ENCODE measurements at regions not wholly inside any gene's neighbourhood (a gene's known extent, or its start where the extent isn't known, plus 50 kb on each side); places are given as distances from the start of the nearest gene placed in this dataset.

- TF ChIP-seq, protein P1, sequence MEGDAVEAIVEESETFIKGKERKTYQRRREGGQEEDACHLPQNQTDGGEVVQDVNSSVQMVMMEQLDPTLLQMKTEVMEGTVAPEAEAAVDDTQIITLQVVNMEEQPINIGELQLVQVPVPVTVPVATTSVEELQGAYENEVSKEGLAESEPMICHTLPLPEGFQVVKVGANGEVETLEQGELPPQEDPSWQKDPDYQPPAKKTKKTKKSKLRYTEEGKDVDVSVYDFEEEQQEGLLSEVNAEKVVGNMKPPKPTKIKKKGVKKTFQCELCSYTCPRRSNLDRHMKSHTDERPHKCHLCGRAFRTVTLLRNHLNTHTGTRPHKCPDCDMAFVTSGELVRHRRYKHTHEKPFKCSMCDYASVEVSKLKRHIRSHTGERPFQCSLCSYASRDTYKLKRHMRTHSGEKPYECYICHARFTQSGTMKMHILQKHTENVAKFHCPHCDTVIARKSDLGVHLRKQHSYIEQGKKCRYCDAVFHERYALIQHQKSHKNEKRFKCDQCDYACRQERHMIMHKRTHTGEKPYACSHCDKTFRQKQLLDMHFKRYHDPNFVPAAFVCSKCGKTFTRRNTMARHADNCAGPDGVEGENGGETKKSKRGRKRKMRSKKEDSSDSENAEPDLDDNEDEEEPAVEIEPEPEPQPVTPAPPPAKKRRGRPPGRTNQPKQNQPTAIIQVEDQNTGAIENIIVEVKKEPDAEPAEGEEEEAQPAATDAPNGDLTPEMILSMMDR (IDR thresholded peaks at IDR 0.05): no peak
- Histone ChIP-seq H3K9me3 (ENCODE audit: control insufficient read depth, insufficient read depth, low read length) (no peaks in the 10 kb centered on the region), H3K27ac (ENCODE audit: low read length) (no peak overlapping the region), H3K27me3 (ENCODE audit: control insufficient read depth, insufficient read depth, low read length) (no peaks in the 10 kb centered on the region), H3K36me3 (ENCODE audit: control insufficient read depth, insufficient read depth, low read length) (no peaks in the 10 kb centered on the region), H3K4me1 (ENCODE audit: control insufficient read depth, insufficient read depth, low read length) (no peaks in the 10 kb centered on the region), H3K4me3 (ENCODE audit: low read length) (no peak overlapping the region)
- peaks cover 19% of the 10 kb centered on the region for H3K36me3 Mint-ChIP-seq
- 87% methylated on average over 27 of the region's 27 CpGs for WGBS (ENCODE audit: insufficient coverage)
- peaks cover 0 to 6% of the 10 kb centered on the region in 2 donors for H3K4me1 Mint-ChIP-seq
- ATAC-seq (no peak), DNase-seq (no peak)
- no peak overlapping the region for H3K27ac Mint-ChIP-seq
- intact Hi-C loops (cut with micrococcal nuclease): no loop called here
- H3K4me3 Mint-ChIP-seq: no peak overlapping the region
- peaks cover 4 to 10% of the 10 kb centered on the region in 2 donors for H3K9me3 Mint-ChIP-seq
- no peaks in the 10 kb centered on the region for H3K27me3 Mint-ChIP-seq (ENCODE audit: low read depth in 2 of 2)
Observed at GRCh38 chr6:170125456-170126300, 165.2 kb downstream of the DLL1 start.

GRCh38 chr6:170124836-170125235 lies 166.0 kb downstream of the DLL1 start:
- H3K36me3 ChIP-seq (ENCODE audit: control insufficient read depth, insufficient read depth, low read length): no peaks in the 10 kb centered on the region
- H3K27ac Mint-ChIP-seq: no peak overlapping the region
- H3K9me3 ChIP-seq (ENCODE audit: control insufficient read depth, insufficient read depth, low read length): no peaks in the 10 kb centered on the region
- intact Hi-C loops (cut with micrococcal nuclease): no loop called here
- H3K4me1 Mint-ChIP-seq: peaks cover 0 to 6% of the 10 kb centered on the region in 2 donors
- H3K27me3 Mint-ChIP-seq (ENCODE audit: low read depth in 2 of 2): no peaks in the 10 kb centered on the region
- DNase-seq (no peak), ATAC-seq (no peak)
- peaks cover 8 to 14% of the 10 kb centered on the region in 2 donors for H3K9me3 Mint-ChIP-seq
- no peak overlapping the region for H3K4me3 ChIP-seq (ENCODE audit: low read length)
- no peak overlapping the region for H3K4me3 Mint-ChIP-seq
- WGBS (ENCODE audit: insufficient coverage): 73% methylated on average over 4 of the region's 5 CpGs
- H3K4me1 ChIP-seq (ENCODE audit: control insufficient read depth, insufficient read depth, low read length): no peaks in the 10 kb centered on the region
- peaks cover 27% of the 10 kb centered on the region for H3K36me3 Mint-ChIP-seq
- TF ChIP-seq, protein P1 (IDR thresholded peaks at IDR 0.05): no peak
- H3K27me3 ChIP-seq (ENCODE audit: control insufficient read depth, insufficient read depth, low read length): no peaks in the 10 kb centered on the region
- no peak overlapping the region for H3K27ac ChIP-seq (ENCODE audit: low read length)

DNA sequence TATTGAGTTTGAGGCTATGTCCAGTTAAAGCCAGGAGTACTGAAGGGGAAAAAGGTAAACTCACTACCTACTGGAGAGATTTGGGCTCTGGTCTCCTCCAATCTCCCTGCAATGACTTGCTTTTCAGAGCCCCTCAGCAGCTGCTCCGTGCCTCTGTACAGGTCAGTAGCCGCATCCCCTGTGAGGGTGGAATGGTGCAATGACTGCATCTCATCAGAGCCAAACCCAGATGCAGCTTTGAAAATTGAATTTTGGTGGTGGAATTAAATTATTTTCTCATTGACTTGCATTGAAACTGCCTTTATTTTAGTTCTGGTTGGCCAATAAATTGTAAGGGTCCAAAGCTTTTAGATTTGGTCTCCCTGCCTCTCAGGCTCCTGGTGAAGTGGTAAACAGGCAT lies 166.7 kb downstream of the DLL1 start:
- ATAC-seq (no peak), DNase-seq (no peak)
- Mint-ChIP-seq H3K36me3 (peaks cover 33% of the 10 kb centered on the region), H3K4me3 (no peak overlapping the region), H3K9me3 (peaks cover 10 to 17% of the 10 kb centered on the region in 2 donors), H3K27ac (no peak overlapping the region), H3K27me3 (ENCODE audit: low read depth in 2 of 2) (no peaks in the 10 kb centered on the region), H3K4me1 (peaks cover 0 to 6% of the 10 kb centered on the region in 2 donors)
- no peak overlapping the region for H3K4me3 ChIP-seq (ENCODE audit: low read length)
- H3K27me3 ChIP-seq (ENCODE audit: control insufficient read depth, insufficient read depth, low read length): no peaks in the 10 kb centered on the region
- intact Hi-C loops (cut with micrococcal nuclease): no loop called here
- TF ChIP-seq, protein P1 (IDR thresholded peaks at IDR 0.05): no peak
- no peaks in the 10 kb centered on the region for H3K9me3 ChIP-seq (ENCODE audit: control insufficient read depth, insufficient read depth, low read length)
- no peak overlapping the region for H3K27ac ChIP-seq (ENCODE audit: low read length)
- H3K36me3 ChIP-seq (ENCODE audit: control insufficient read depth, insufficient read depth, low read length): no peaks in the 10 kb centered on the region
- WGBS (ENCODE audit: insufficient coverage): 100% methylated on average over 2 of the region's 2 CpGs
- no peaks in the 10 kb centered on the region for H3K4me1 ChIP-seq (ENCODE audit: control insufficient read depth, insufficient read depth, low read length)

Measured in natural killer cell (primary cell).